Loucy (cell line): ENCODE measurements at regions not wholly inside any gene's neighbourhood (a gene's known extent, or its start where the extent isn't known, plus 50 kb on each side); places are given as distances from the start of the nearest gene placed in this dataset.

ENCODE experiments used
- H2AFZ ChIP-seq: fragments of 200-600 bp; sonication (generic); 2 replicates; pipeline ENCODE4 v1.6.0; 2016; ENCODE audit warnings: antibody characterized with exemption, mild to moderate bottlenecking, low read length, moderate library complexity
- H3F3A ChIP-seq: fragments of 200-600 bp; 2 replicates; pipeline ENCODE4 v1.6.0; 2016; ENCODE audit warnings: antibody characterized with exemption, low read depth, mild to moderate bottlenecking
- H3K27me3 ChIP-seq: fragments of 200-600 bp; sonication (generic); 2 replicates; pipeline ENCODE4 v1.6.1; 2014; ENCODE audit warnings: low read length, mild to moderate bottlenecking; ENCODE audit not compliant: insufficient read depth, poor library complexity, severe bottlenecking
- H3K36me3 ChIP-seq: fragments of 200-600 bp; sonication (generic); 2 replicates; pipeline ENCODE4 v1.6.1; 2016; ENCODE audit warnings: low read length; ENCODE audit not compliant: insufficient read depth
- H3K4me1 ChIP-seq: fragments of 200-600 bp; sonication (generic); 2 replicates; pipeline ENCODE4 v1.5.1; 2014; ENCODE audit warnings: low read length, mild to moderate bottlenecking; ENCODE audit not compliant: insufficient read depth, poor library complexity, severe bottlenecking
- H3K4me2 ChIP-seq: fragments of 200-600 bp; sonication (generic); 2 replicates; pipeline ENCODE4 v1.6.0; 2014; ENCODE audit warnings: antibody characterized with exemption, low read length, low read depth, mild to moderate bottlenecking; ENCODE audit not compliant: poor library complexity, severe bottlenecking
- H3K4me3 ChIP-seq: fragments of 200-600 bp; sonication (generic); 2 replicates; pipeline ENCODE4 v1.5.1; 2014; ENCODE audit warnings: low read length, mild to moderate bottlenecking, mixed read lengths; ENCODE audit not compliant: poor library complexity, severe bottlenecking
- H3K79me2 ChIP-seq: fragments of 200-600 bp; sonication (generic); 2 replicates; pipeline ENCODE4 v1.6.1; 2014; ENCODE audit warnings: low read length; ENCODE audit not compliant: insufficient read depth
- H3K9ac ChIP-seq: fragments of 200-600 bp; sonication (generic); 2 replicates; pipeline ENCODE4 v1.6.0; 2014; ENCODE audit warnings: mild to moderate bottlenecking, low read depth, low read length, moderate library complexity; ENCODE audit not compliant: poor library complexity, severe bottlenecking
- H3K9me2 ChIP-seq: fragments of 200-600 bp; sonication (generic); replicated peaks from 2 replicates; pipeline ENCODE4 v1.6.1; 2016; ENCODE audit warnings: low read depth, low read length, mixed read lengths
- H3K9me3 ChIP-seq: fragments of 200-600 bp; sonication (generic); 2 replicates; pipeline ENCODE4 v1.6.1; 2014; ENCODE audit warnings: mild to moderate bottlenecking, antibody characterized with exemption, low read length, low read depth; ENCODE audit not compliant: insufficient read depth
- H4K20me1 ChIP-seq: fragments of 200-600 bp; sonication (generic); 2 replicates; pipeline ENCODE4 v1.6.0; 2014; ENCODE audit warnings: antibody characterized with exemption, low read length, mild to moderate bottlenecking; ENCODE audit not compliant: insufficient read depth, poor library complexity, severe bottlenecking
- EZH2phosphoT487 ChIP-seq: fragments of 200-600 bp; IDR thresholded peaks from 2 replicates; pipeline ENCODE4 v1.6.1; 2018; ENCODE audit warnings: antibody characterized with exemption, mild to moderate bottlenecking, moderate library complexity, borderline replicate concordance
- TF ChIP-seq, protein P1 (sequence below): fragments of 200-600 bp; sonication (generic); conservative IDR thresholded peaks from 2 replicates; pipeline ENCODE4 v1.5.1; 2014; ENCODE audit warnings: mild to moderate bottlenecking, antibody characterized with exemption, low read length

DNA sequence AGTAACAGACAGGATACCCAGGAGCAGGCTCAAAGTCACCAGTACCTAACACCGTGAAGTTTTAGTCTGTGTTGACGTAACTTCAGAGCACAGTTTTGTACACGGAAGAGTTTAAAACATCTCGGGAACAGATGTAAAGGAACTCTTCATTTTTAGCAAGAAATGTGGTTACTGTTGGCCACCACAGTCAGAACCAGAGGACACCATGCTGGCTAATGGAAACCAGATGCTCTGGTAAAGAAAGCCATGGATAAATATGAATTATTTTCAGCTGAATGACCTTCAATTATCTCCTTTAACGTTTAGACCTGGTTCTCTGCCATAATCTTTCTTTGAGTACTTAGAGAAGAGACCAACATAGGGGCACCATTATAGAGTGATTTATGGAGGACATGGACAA is 115.9 kb downstream of the NTMT2 start:
- no peak overlapping the region for H2AFZ ChIP-seq

DNA sequence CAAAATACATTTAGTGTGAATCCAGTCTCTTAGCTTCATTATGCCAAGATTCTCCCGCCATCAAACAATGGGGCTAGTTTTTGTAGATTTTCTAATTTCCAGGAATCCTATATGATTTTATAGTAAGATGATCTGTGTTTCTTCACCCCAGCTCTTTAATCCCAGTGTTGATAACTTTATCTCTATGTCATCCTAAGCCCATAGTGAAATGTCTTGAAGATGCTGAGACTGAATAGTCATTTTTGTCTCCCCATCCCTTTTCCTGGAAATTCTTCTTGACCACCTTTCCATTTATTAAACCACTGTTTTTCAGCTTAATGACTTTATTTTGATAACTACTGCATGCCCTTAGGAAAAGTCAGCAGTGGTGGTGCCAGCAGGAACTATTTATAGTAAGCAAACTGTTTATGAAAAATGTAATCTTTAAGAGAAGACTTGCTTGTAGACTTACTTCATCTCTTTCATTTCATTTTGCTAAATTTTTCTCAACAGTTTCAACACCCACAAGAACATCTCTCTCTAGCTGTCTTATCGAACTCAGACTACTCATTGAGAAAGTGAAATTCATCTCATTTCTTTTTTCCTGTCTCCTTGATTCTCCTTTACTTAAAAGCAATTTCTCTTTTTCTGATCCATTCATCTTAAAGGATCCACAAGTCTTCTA is 116.6 kb downstream of the NTMT2 start:
- Histone ChIP-seq H3K4me1 (no peaks in the 10 kb centered on the region), H3K9ac (no peak overlapping the region), H4K20me1 (no peaks in the 10 kb centered on the region), H2AFZ (no peak overlapping the region), H3K79me2 (no peaks in the 10 kb centered on the region), H3K9me3 (no peaks in the 10 kb centered on the region), H3K4me2 (no peak overlapping the region), H3K36me3 (no peaks in the 10 kb centered on the region), H3K27me3 (no peaks in the 10 kb centered on the region), H3K9me2 (no peaks in the 10 kb centered on the region), H3K4me3 (no peak overlapping the region), H3F3A (no peaks in the 10 kb centered on the region)
- TF ChIP-seq, protein P1, sequence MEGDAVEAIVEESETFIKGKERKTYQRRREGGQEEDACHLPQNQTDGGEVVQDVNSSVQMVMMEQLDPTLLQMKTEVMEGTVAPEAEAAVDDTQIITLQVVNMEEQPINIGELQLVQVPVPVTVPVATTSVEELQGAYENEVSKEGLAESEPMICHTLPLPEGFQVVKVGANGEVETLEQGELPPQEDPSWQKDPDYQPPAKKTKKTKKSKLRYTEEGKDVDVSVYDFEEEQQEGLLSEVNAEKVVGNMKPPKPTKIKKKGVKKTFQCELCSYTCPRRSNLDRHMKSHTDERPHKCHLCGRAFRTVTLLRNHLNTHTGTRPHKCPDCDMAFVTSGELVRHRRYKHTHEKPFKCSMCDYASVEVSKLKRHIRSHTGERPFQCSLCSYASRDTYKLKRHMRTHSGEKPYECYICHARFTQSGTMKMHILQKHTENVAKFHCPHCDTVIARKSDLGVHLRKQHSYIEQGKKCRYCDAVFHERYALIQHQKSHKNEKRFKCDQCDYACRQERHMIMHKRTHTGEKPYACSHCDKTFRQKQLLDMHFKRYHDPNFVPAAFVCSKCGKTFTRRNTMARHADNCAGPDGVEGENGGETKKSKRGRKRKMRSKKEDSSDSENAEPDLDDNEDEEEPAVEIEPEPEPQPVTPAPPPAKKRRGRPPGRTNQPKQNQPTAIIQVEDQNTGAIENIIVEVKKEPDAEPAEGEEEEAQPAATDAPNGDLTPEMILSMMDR, result no peak
- TF ChIP-seq EZH2phosphoT487, result no peak

More for the DNA sequence above, 115.9 kb downstream of the NTMT2 start:
- Histone ChIP-seq H3K9me2 (no peaks in the 10 kb centered on the region), H3K27me3 (no peaks in the 10 kb centered on the region), H3K9ac (no peak overlapping the region), H3K4me3 (no peak overlapping the region), H3K36me3 (no peaks in the 10 kb centered on the region), H3K9me3 (no peaks in the 10 kb centered on the region), H3K4me2 (no peak overlapping the region), H3K4me1 (no peaks in the 10 kb centered on the region), H3F3A (no peaks in the 10 kb centered on the region), H3K79me2 (no peaks in the 10 kb centered on the region), H4K20me1 (no peaks in the 10 kb centered on the region)
- TF ChIP-seq, protein P1, result no peak
- TF ChIP-seq EZH2phosphoT487, result no peak

DNA sequence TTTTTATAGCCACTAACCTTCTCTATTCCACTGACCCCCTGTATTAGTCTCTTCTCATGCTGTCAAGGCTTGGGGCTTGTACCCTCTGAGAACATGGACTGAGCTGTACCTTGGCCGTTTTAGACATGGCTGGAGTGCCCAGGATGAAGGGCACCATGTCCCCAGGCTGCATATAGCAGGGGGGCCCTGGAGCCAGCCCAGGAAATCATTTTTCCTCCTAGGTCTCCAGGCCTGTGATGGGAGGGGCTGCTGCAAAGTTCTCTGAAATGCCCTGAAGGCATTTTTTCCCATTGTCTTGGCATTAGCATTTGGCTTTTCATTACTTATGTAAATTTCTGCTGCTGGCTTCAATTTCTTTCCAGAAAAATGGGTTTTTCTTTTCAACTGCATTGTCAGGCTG is 119.5 kb downstream of the NTMT2 start:
- TF ChIP-seq, protein P1, result no peak
- TF ChIP-seq EZH2phosphoT487, result no peak
- no peaks in the 10 kb centered on the region for H3F3A ChIP-seq
- no peak overlapping the region for H3K4me3 ChIP-seq
- H3K9me2 ChIP-seq, result no peaks in the 10 kb centered on the region
- no peaks in the 10 kb centered on the region for H3K27me3 ChIP-seq
- H3K4me2 ChIP-seq, result no peak overlapping the region
- H3K9ac ChIP-seq, result no peak overlapping the region
- H3K9me3 ChIP-seq, result no peaks in the 10 kb centered on the region
- no peaks in the 10 kb centered on the region for H3K36me3 ChIP-seq
- no peaks in the 10 kb centered on the region for H4K20me1 ChIP-seq
- H2AFZ ChIP-seq, result no peak overlapping the region
- no peaks in the 10 kb centered on the region for H3K4me1 ChIP-seq
- H3K79me2 ChIP-seq, result no peaks in the 10 kb centered on the region
